ENCODE measurements at regions not wholly inside any gene's neighbourhood (a gene's known extent, or its start where the extent isn't known, plus 50 kb on each side); places are given as distances from the start of the nearest gene placed in this dataset.
"Not testable (repeated sequence)": the region's sequence is repeated elsewhere in the genome, so short reads cannot be mapped to it uniquely, and the experiment has no call there.

- no peaks in the 10 kb centered on the region for H3K79me2 ChIP-seq (ENCODE audit: low read depth)
- H3F3A ChIP-seq (ENCODE audit: insufficient read depth, low read depth): no peaks in the 10 kb centered on the region
- TF ChIP-seq EZH2 (IDR thresholded peaks at IDR 0.05; ENCODE audit: low read depth) (no peak), CTCF (conservative IDR thresholded peaks at IDR 0.05) (no peak)
- no TSS peak for BruUV-seq (replicated peaks)
- H3K4me2 ChIP-seq: no peak overlapping the region
- POLR2A ChIA-PET (ENCODE audit: unreplicated experiment): no interaction called here
- no peaks in the 10 kb centered on the region for H4K20me1 ChIP-seq (ENCODE audit: insufficient read depth)
- H3K4me3 ChIP-seq: no peak overlapping the region
- H3K4me1 ChIP-seq (replicated peaks; ENCODE audit: insufficient read depth): no peaks in the 10 kb centered on the region
- H3K36me3 ChIP-seq (ENCODE audit: low read depth): no peaks in the 10 kb centered on the region
- intact Hi-C loops (cut with micrococcal nuclease; ENCODE audit: unreplicated experiment): no loop called here
- no peaks in the 10 kb centered on the region for H3K9me3 ChIP-seq (ENCODE audit: insufficient read depth, low read depth)
- no peak for DNase-seq
- CTCF ChIA-PET: no interaction called here
- H2AFZ ChIP-seq: no peak overlapping the region
- H3K27ac ChIP-seq: no peak overlapping the region
- no peaks in the 10 kb centered on the region for H3K9me2 ChIP-seq (ENCODE audit: insufficient read depth)
- no peaks in the 10 kb centered on the region for H3K27me3 ChIP-seq (ENCODE audit: insufficient read depth, low read depth)
Measured at GRCh38 chr14:48319823-48320222, 644.4 kb upstream of the MDGA2 start.

- no peak overlapping the region for H3K27ac ChIP-seq
- no peaks in the 10 kb centered on the region for H3K79me2 ChIP-seq (ENCODE audit: low read depth)
- no peak overlapping the region for H3K4me2 ChIP-seq
- no TSS peak for BruUV-seq (replicated peaks)
- no peak overlapping the region for H3K4me3 ChIP-seq
- intact Hi-C loops (cut with micrococcal nuclease; ENCODE audit: unreplicated experiment): no loop called here
- TF ChIP-seq EZH2 (IDR thresholded peaks at IDR 0.05; ENCODE audit: low read depth): no peak
- TF ChIP-seq CTCF (conservative IDR thresholded peaks at IDR 0.05): no peak
- CTCF ChIA-PET: no interaction called here
- H3K4me1 ChIP-seq (replicated peaks; ENCODE audit: insufficient read depth): no peaks in the 10 kb centered on the region
- H4K20me1 ChIP-seq (ENCODE audit: insufficient read depth): no peaks in the 10 kb centered on the region
- POLR2A ChIA-PET (ENCODE audit: unreplicated experiment): no interaction called here
- H3K9me3 ChIP-seq (ENCODE audit: insufficient read depth, low read depth): no peaks in the 10 kb centered on the region
- DNase-seq: no peak
- no peak overlapping the region for H2AFZ ChIP-seq
- H3K9me2 ChIP-seq (ENCODE audit: insufficient read depth): no peaks in the 10 kb centered on the region; the same call in 1 of the 2 replicates
- H3K36me3 ChIP-seq (ENCODE audit: low read depth): no peaks in the 10 kb centered on the region
- no peaks in the 10 kb centered on the region for H3F3A ChIP-seq (ENCODE audit: insufficient read depth, low read depth)
- H3K27me3 ChIP-seq (ENCODE audit: insufficient read depth, low read depth): no peaks in the 10 kb centered on the region
Measured at GRCh38 chr14:48304729-48305128, 629.3 kb upstream of the MDGA2 start.

GRCh38 chr14:48289701-48290100, 614.3 kb upstream of the MDGA2 start:
- POLR2A ChIA-PET (ENCODE audit: unreplicated experiment): no interaction called here
- BruUV-seq (replicated peaks): no TSS peak
- Histone ChIP-seq H3K79me2 (ENCODE audit: low read depth) (no peaks in the 10 kb centered on the region), H4K20me1 (ENCODE audit: insufficient read depth) (no peaks in the 10 kb centered on the region; the same call in 1 of the 2 replicates), H2AFZ (no peak overlapping the region), H3K4me2 (no peak overlapping the region), H3K27ac (no peak overlapping the region), H3K9me2 (ENCODE audit: insufficient read depth) (no peaks in the 10 kb centered on the region), H3K27me3 (ENCODE audit: insufficient read depth, low read depth) (no peaks in the 10 kb centered on the region), H3K4me1 (replicated peaks; ENCODE audit: insufficient read depth) (no peaks in the 10 kb centered on the region), H3K36me3 (ENCODE audit: low read depth) (no peaks in the 10 kb centered on the region), H3F3A (ENCODE audit: insufficient read depth, low read depth) (no peaks in the 10 kb centered on the region), H3K4me3 (no peak overlapping the region), H3K9me3 (ENCODE audit: insufficient read depth, low read depth) (no peaks in the 10 kb centered on the region)
- no peak for DNase-seq
- CTCF ChIA-PET: no interaction called here
- TF ChIP-seq CTCF (conservative IDR thresholded peaks at IDR 0.05): no peak
- TF ChIP-seq EZH2 (IDR thresholded peaks at IDR 0.05; ENCODE audit: low read depth): no peak
- intact Hi-C loops (cut with micrococcal nuclease; ENCODE audit: unreplicated experiment): no loop called here

- intact Hi-C loops (cut with micrococcal nuclease; ENCODE audit: unreplicated experiment); H3K9me3 ChIP-seq (ENCODE audit: insufficient read depth, low read depth); BruUV-seq (replicated peaks); H2AFZ ChIP-seq; H3K36me3 ChIP-seq (ENCODE audit: low read depth); H3F3A ChIP-seq (ENCODE audit: insufficient read depth, low read depth); H3K27ac ChIP-seq; CTCF ChIA-PET; POLR2A ChIA-PET (ENCODE audit: unreplicated experiment); H3K27me3 ChIP-seq (ENCODE audit: insufficient read depth, low read depth); H3K9me2 ChIP-seq (ENCODE audit: insufficient read depth); H3K4me3 ChIP-seq; H3K4me1 ChIP-seq (replicated peaks; ENCODE audit: insufficient read depth); H4K20me1 ChIP-seq (ENCODE audit: insufficient read depth); H3K79me2 ChIP-seq (ENCODE audit: low read depth): not testable (repeated sequence)
- peak overlapping the region; percentile 28; the same call in 1 of the 2 replicates for H3K4me2 ChIP-seq
- DNase-seq: peak in 1 of 2 experiments; percentile 9
Measured at GRCh38 chr14:48285217-48285616, 609.8 kb upstream of the MDGA2 start.

Data from PC-9 (cell line).